Sigmoid colon (tissue), 4 donors: ENCODE measurements at regions not wholly inside any gene's neighbourhood (a gene's known extent, or its start where the extent isn't known, plus 50 kb on each side); places are given as distances from the start of the nearest gene placed in this dataset.

Experiments used
- CTCF ChIP-seq, 4 experiments: fragments of 450-650 bp in 3 of 4; fragments of 200-600 bp in 1 of 4; IDR thresholded peaks; one replicate each; pipeline ENCODE4 v1.5.1; 2016 to 2019; ENCODE audit warnings: antibody characterized with exemption in 4 of 4, mild to moderate bottlenecking in 3 of 4, moderate library complexity in 2 of 4
- POLR2A ChIP-seq, 2 donors: fragments of 450-650 bp; IDR thresholded peaks; one replicate each; pipeline ENCODE4 v1.6.1; 2016; ENCODE audit warnings: antibody characterized with exemption in 2 of 2, mild to moderate bottlenecking in 2 of 2, moderate library complexity in 2 of 2
- POLR2AphosphoS5 ChIP-seq, 4 donors: sonication (generic); formaldehyde crosslinking; IDR thresholded peaks; one replicate each; pipeline ENCODE4 v1.6.1; 2017; ENCODE audit warnings: antibody characterized with exemption in 4 of 4

GRCh38 chr14:100394886-100395672 lies 71.9 kb downstream of the SLC25A47 start:
- TF ChIP-seq CTCF (IDR thresholded peaks at IDR 0.05) (no peak), POLR2A (IDR thresholded peaks at IDR 0.05) (no peak), POLR2AphosphoS5 (IDR thresholded peaks at IDR 0.05) (no peak)
